Activated CD4-positive, alpha-beta memory T cell treated with anti-CD3 and anti-CD28 coated beads for 36 hours (primary cell): ENCODE measurements at regions not wholly inside any gene's neighbourhood (a gene's known extent, or its start where the extent isn't known, plus 50 kb on each side); places are given as distances from the start of the nearest gene placed in this dataset.
"Not testable (repeated sequence)": the region's sequence is repeated elsewhere in the genome, so short reads cannot be mapped to it uniquely, and the experiment has no call there.

Experiments used
- CTCF ChIA-PET: fragments of 350-600 bp; sonication (Branson Sonifier 250); formaldehyde crosslinking; loops from one replicate; lab custom pipeline; 2021; ENCODE audit warnings: antibody characterized with exemption, inconsistent platforms; lab: Charles Lee
- POLR2A ChIA-PET: fragments of 350-600 bp; sonication (Branson Sonifier 250); formaldehyde crosslinking; loops from one replicate; lab custom pipeline; 2021; ENCODE audit warnings: antibody characterized with exemption; lab: Charles Lee
- DNase-seq: peaks from one replicate; pipeline ENCODE4 v3.0.0-alpha.2; 2020
- H3K27ac Mint-ChIP-seq: one replicate; pipeline ENCODE4 v1.8.0; 2021; ENCODE audit warnings: mixed read lengths
- H3K27me3 Mint-ChIP-seq: one replicate; pipeline ENCODE4 v1.8.0; 2021; ENCODE audit warnings: mixed read lengths
- H3K36me3 Mint-ChIP-seq: one replicate; pipeline ENCODE4 v1.8.0; 2021; ENCODE audit warnings: mixed read lengths
- H3K4me1 Mint-ChIP-seq: one replicate; pipeline ENCODE4 v1.8.0; 2021; ENCODE audit warnings: low read depth, mixed read lengths
- H3K4me3 Mint-ChIP-seq: one replicate; pipeline ENCODE4 v1.8.0; 2021; ENCODE audit warnings: mild to moderate bottlenecking, mixed read lengths
- H3K9me3 Mint-ChIP-seq: one replicate; pipeline ENCODE4 v1.8.0; 2021; ENCODE audit warnings: mixed read lengths
- intact Hi-C: fragments of 100-400 bp; cut with micrococcal nuclease; formaldehyde crosslinking; loops from one replicate; pipeline ENCODE4 v1.15.1; 2023

GRCh38 chr4:33737726-33738125 lies 2506.6 kb downstream of the ARAP2 start:
- POLR2A ChIA-PET: no interaction called here
- intact Hi-C loops: no loop called here
- Mint-ChIP-seq H3K27ac (no peak overlapping the region), H3K4me1 (no peaks in the 10 kb centered on the region), H3K27me3 (no peaks in the 10 kb centered on the region), H3K4me3 (no peak overlapping the region), H3K36me3 (no peaks in the 10 kb centered on the region), H3K9me3 (peaks cover 3% of the 10 kb centered on the region)
- CTCF ChIA-PET: no interaction called here
- DNase-seq: no peak

GRCh38 chr4:33739884-33740632 lies 2504.3 kb downstream of the ARAP2 start:
- no peak overlapping the region for H3K27ac Mint-ChIP-seq
- POLR2A ChIA-PET: no interaction called here
- CTCF ChIA-PET: no interaction called here
- H3K27me3 Mint-ChIP-seq: no peaks in the 10 kb centered on the region
- intact Hi-C loops: no loop called here
- H3K4me3 Mint-ChIP-seq: no peak overlapping the region
- no peaks in the 10 kb centered on the region for H3K36me3 Mint-ChIP-seq
- no peaks in the 10 kb centered on the region for H3K4me1 Mint-ChIP-seq
- H3K9me3 Mint-ChIP-seq: peaks cover 6% of the 10 kb centered on the region
- DNase-seq: no peak

GRCh38 chr4:33740871-33741270 lies 2503.4 kb downstream of the ARAP2 start:
- H3K27ac Mint-ChIP-seq, POLR2A ChIA-PET, H3K4me3 Mint-ChIP-seq, H3K27me3 Mint-ChIP-seq, CTCF ChIA-PET, intact Hi-C loops, H3K36me3 Mint-ChIP-seq, H3K4me1 Mint-ChIP-seq, DNase-seq, H3K9me3 Mint-ChIP-seq: not testable (repeated sequence)

- intact Hi-C loops: no loop called here
- Mint-ChIP-seq H3K27ac (no peak overlapping the region), H3K4me1 (no peaks in the 10 kb centered on the region), H3K4me3 (no peak overlapping the region), H3K9me3 (peaks cover 15% of the 10 kb centered on the region), H3K27me3 (no peaks in the 10 kb centered on the region), H3K36me3 (no peaks in the 10 kb centered on the region)
- ChIA-PET CTCF (no interaction called here), POLR2A (no interaction called here)
- DNase-seq: no peak
Observed at GRCh38 chr4:33746979-33747378, 2497.3 kb downstream of the ARAP2 start.

- intact Hi-C loops: no loop called here
- CTCF ChIA-PET: no interaction called here
- H3K9me3 Mint-ChIP-seq: peaks cover 13% of the 10 kb centered on the region
- H3K4me3 Mint-ChIP-seq: no peak overlapping the region
- no peak for DNase-seq
- POLR2A ChIA-PET: no interaction called here
- no peak overlapping the region for H3K27ac Mint-ChIP-seq
- no peaks in the 10 kb centered on the region for H3K36me3 Mint-ChIP-seq
- no peaks in the 10 kb centered on the region for H3K4me1 Mint-ChIP-seq
- no peaks in the 10 kb centered on the region for H3K27me3 Mint-ChIP-seq
Observed at GRCh38 chr4:33751050-33751449, 2493.3 kb downstream of the ARAP2 start.

GRCh38 chr4:33772582-33772981 lies 2471.7 kb downstream of the ARAP2 start:
- no peak for DNase-seq
- Mint-ChIP-seq H3K9me3 (peaks cover 15% of the 10 kb centered on the region), H3K27ac (no peak overlapping the region), H3K4me3 (no peak overlapping the region), H3K36me3 (no peaks in the 10 kb centered on the region), H3K27me3 (no peaks in the 10 kb centered on the region), H3K4me1 (no peaks in the 10 kb centered on the region)
- POLR2A ChIA-PET: no interaction called here
- CTCF ChIA-PET: no interaction called here
- intact Hi-C loops: no loop called here

GRCh38 chr4:33780952-33781791 lies 2463.1 kb downstream of the ARAP2 start:
- H3K4me3 Mint-ChIP-seq: no peak overlapping the region
- no peak for DNase-seq
- H3K27me3 Mint-ChIP-seq: no peaks in the 10 kb centered on the region
- POLR2A ChIA-PET: no interaction called here
- H3K4me1 Mint-ChIP-seq: no peaks in the 10 kb centered on the region
- peaks cover 8% of the 10 kb centered on the region for H3K9me3 Mint-ChIP-seq
- intact Hi-C loops: no loop called here
- CTCF ChIA-PET: no interaction called here
- no peak overlapping the region for H3K27ac Mint-ChIP-seq
- no peaks in the 10 kb centered on the region for H3K36me3 Mint-ChIP-seq

- intact Hi-C loops: no loop called here
- ChIA-PET POLR2A (no interaction called here), CTCF (no interaction called here)
- peaks cover 5% of the 10 kb centered on the region for H3K9me3 Mint-ChIP-seq
- no peaks in the 10 kb centered on the region for H3K4me1 Mint-ChIP-seq
- no peak for DNase-seq
- no peaks in the 10 kb centered on the region for H3K27me3 Mint-ChIP-seq
- H3K4me3 Mint-ChIP-seq: no peak overlapping the region
- no peak overlapping the region for H3K27ac Mint-ChIP-seq
- H3K36me3 Mint-ChIP-seq: no peaks in the 10 kb centered on the region
Observed at GRCh38 chr4:33785843-33786242, 2458.5 kb downstream of the ARAP2 start.

GRCh38 chr4:33802578-33802977 lies 2441.7 kb downstream of the ARAP2 start:
- CTCF ChIA-PET: no interaction called here
- DNase-seq: no peak
- POLR2A ChIA-PET: no interaction called here
- Mint-ChIP-seq H3K9me3 (peaks cover 7% of the 10 kb centered on the region), H3K4me3 (no peak overlapping the region), H3K4me1 (no peaks in the 10 kb centered on the region), H3K27me3 (no peaks in the 10 kb centered on the region), H3K36me3 (no peaks in the 10 kb centered on the region), H3K27ac (no peak overlapping the region)
- intact Hi-C loops: no loop called here

- no peaks in the 10 kb centered on the region for H3K27me3 Mint-ChIP-seq
- H3K27ac Mint-ChIP-seq: no peak overlapping the region
- peaks cover 9% of the 10 kb centered on the region for H3K9me3 Mint-ChIP-seq
- ChIA-PET CTCF (no interaction called here), POLR2A (no interaction called here)
- H3K36me3 Mint-ChIP-seq: no peaks in the 10 kb centered on the region
- no peaks in the 10 kb centered on the region for H3K4me1 Mint-ChIP-seq
- intact Hi-C loops: no loop called here
- no peak overlapping the region for H3K4me3 Mint-ChIP-seq
- no peak for DNase-seq
Observed at GRCh38 chr4:33825685-33826084, 2418.6 kb downstream of the ARAP2 start.

- H3K36me3 Mint-ChIP-seq, H3K27ac Mint-ChIP-seq, H3K4me1 Mint-ChIP-seq, DNase-seq, CTCF ChIA-PET, POLR2A ChIA-PET, intact Hi-C loops, H3K27me3 Mint-ChIP-seq, H3K9me3 Mint-ChIP-seq, H3K4me3 Mint-ChIP-seq: not testable (repeated sequence)
Observed at GRCh38 chr4:33829356-33829755, 2415.0 kb downstream of the ARAP2 start.

- DNase-seq: no peak
- Mint-ChIP-seq H3K27ac (no peak overlapping the region), H3K27me3 (no peaks in the 10 kb centered on the region), H3K4me3 (no peak overlapping the region), H3K4me1 (no peaks in the 10 kb centered on the region), H3K9me3 (peaks cover 7% of the 10 kb centered on the region), H3K36me3 (no peaks in the 10 kb centered on the region)
- POLR2A ChIA-PET: no interaction called here
- intact Hi-C loops: no loop called here
- CTCF ChIA-PET: no interaction called here
Observed at GRCh38 chr4:33831442-33832066, 2412.8 kb downstream of the ARAP2 start.
